HG03060 (cell line): ENCODE measurements at regions not wholly inside any gene's neighbourhood (a gene's known extent, or its start where the extent isn't known, plus 50 kb on each side); places are given as distances from the start of the nearest gene placed in this dataset.
"Not testable (repeated sequence)": the region's sequence is repeated elsewhere in the genome, so short reads cannot be mapped to it uniquely, and the experiment has no call there.

Experiments used
- ATAC-seq: cut with Tn5 transposase; IDR thresholded peaks from one replicate; pipeline ENCODE4 v1.9.1; 2021; ENCODE audit warnings: low read depth, moderate number of reproducible peaks; ENCODE audit not compliant: unreplicated experiment

GRCh38 chr2:210376694-210377093, 61.7 kb upstream of the MYL1 start:
- ATAC-seq = no peak

GRCh38 chr2:210370562-210370961, 55.6 kb upstream of the MYL1 start:
- no peak for ATAC-seq

GRCh38 chr2:210366675-210367080, 51.7 kb upstream of the MYL1 start:
- ATAC-seq = peak; percentile 72

DNA sequence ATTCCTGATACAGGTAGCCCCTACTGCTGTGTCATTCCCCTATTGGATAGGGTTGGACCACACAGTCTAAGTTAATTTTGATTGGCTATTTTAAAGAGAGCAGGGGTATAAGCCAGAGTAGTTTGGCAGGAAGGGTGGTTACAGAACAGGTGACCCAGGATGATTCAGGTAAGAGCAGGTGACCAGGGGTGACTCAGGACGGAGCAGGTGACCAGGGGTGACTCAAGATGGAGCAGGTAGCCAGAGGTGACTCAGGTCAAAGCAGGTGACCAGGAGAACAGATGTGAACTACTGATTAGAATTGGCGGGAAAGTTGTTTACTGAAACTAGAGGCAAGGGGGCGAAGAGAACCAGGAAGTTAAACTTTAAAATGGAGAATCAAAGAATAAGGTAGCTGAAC, 50.5 kb upstream of the MYL1 start:
- not testable (repeated sequence) for ATAC-seq
